ENCODE measurements at regions not wholly inside any gene's neighbourhood (a gene's known extent, or its start where the extent isn't known, plus 50 kb on each side); places are given as distances from the start of the nearest gene placed in this dataset.

DNA sequence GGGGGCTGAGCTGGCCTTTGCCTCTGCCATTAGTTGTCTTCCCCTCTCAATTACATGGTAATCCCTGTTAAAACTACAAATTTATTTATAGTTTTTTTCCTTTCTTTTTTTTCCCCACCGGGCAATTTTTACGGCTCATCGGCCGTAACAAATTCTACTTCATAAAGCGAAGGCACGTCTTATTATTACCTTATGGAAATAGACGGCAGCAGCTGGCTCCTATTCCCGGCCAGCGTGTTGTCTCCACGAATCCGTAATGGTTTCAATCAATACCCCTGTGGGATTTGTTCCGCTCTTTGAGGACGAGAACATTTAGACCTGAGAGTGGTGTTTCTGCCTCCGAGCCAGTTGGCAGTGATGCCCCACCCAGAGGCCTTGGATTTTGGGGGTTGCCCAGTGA, 52.4 kb upstream of the IGSF21 start:
- no peaks in the 10 kb centered on the region for H3K4me1 ChIP-seq
- WGBS, 5 donors, result 92 to 95% (median 92%) methylated on average over 14 of the region's 14 CpGs
- H3K4me3 ChIP-seq, result no peak overlapping the region
- H3K36me3 ChIP-seq, result no peaks in the 10 kb centered on the region
- TF ChIP-seq POLR2A (IDR thresholded peaks at IDR 0.05), result no peak
- TF ChIP-seq, protein P1, sequence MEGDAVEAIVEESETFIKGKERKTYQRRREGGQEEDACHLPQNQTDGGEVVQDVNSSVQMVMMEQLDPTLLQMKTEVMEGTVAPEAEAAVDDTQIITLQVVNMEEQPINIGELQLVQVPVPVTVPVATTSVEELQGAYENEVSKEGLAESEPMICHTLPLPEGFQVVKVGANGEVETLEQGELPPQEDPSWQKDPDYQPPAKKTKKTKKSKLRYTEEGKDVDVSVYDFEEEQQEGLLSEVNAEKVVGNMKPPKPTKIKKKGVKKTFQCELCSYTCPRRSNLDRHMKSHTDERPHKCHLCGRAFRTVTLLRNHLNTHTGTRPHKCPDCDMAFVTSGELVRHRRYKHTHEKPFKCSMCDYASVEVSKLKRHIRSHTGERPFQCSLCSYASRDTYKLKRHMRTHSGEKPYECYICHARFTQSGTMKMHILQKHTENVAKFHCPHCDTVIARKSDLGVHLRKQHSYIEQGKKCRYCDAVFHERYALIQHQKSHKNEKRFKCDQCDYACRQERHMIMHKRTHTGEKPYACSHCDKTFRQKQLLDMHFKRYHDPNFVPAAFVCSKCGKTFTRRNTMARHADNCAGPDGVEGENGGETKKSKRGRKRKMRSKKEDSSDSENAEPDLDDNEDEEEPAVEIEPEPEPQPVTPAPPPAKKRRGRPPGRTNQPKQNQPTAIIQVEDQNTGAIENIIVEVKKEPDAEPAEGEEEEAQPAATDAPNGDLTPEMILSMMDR (IDR thresholded peaks at IDR 0.05 in 8 of 11, conservative IDR thresholded peaks at IDR 0.05 in 3 of 11), result no peak
- H3K27ac ChIP-seq, result no peak overlapping the region
- intact Hi-C loops (cut with DNase I; ENCODE audit: low total_unique reads), result no loop called here
- H3K27me3 ChIP-seq (replicated peaks in 1 of 7), result peaks cover 0 to 52% (median 0%) of the 10 kb centered on the region in 7 donors
- DNase-seq, result no peak
- H3K9me3 ChIP-seq, result no peaks in the 10 kb centered on the region

DNA sequence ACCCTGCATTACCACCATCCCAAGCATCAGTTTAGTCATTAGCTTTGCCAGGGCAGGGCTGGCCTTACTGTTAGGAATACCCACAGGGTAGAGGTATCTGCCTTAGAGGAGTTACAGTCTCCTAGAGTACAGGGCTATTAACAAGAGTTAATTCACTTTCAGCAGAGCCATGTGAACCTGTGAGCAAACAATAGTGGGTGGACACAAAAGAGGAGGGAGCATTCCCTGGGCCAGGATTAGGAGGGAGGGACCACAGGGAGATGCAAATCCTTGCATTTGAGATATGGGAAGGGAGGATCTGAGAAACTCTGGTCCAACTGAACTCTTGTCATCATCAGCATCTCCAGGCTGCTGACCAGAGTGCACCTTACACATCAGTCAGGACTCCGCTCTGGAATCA, 51.1 kb upstream of the IGSF21 start:
- no peak overlapping the region for H3K4me3 ChIP-seq
- no peak for DNase-seq
- TF ChIP-seq POLR2A (IDR thresholded peaks at IDR 0.05) (no peak), POLR2AphosphoS5 (IDR thresholded peaks at IDR 0.05) (no peak)
- TF ChIP-seq, protein P1 (IDR thresholded peaks at IDR 0.05 in 8 of 11, conservative IDR thresholded peaks at IDR 0.05 in 3 of 11), result no peak
- no peaks in the 10 kb centered on the region for H3K36me3 ChIP-seq
- peaks cover 0 to 50% (median 0%) of the 10 kb centered on the region in 7 donors for H3K27me3 ChIP-seq (replicated peaks in 1 of 7)
- intact Hi-C loops (cut with DNase I; ENCODE audit: low total_unique reads), result no loop called here
- H3K9me3 ChIP-seq, result peaks cover 0 to 2% (median 0%) of the 10 kb centered on the region in 8 donors
- 82 to 95% (median 89%) methylated on average over 1 of the region's 1 CpG for WGBS, 5 donors
- H3K4me1 ChIP-seq, result no peaks in the 10 kb centered on the region
- H3K27ac ChIP-seq, result no peak overlapping the region

DNA sequence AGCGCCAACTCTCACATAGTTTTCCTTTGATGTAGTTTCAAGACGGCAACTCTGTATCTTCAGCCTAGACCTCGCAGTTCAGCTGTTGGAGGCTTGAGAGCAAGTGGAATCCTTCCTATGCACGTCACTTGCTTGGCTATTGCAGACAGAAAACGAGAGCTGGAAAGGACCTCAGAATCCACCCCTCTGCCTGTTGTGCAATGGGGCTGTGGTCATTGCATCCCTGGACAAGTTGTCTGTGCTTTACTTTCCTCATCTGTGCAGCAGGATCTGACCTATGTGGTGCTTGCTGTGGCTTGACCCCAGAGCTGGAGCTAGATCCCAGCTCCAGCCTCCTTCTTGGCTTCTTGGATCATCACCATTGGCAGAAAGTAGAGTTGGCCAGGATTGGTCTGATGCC, 50.0 kb upstream of the IGSF21 start:
- Histone ChIP-seq H3K36me3 (no peaks in the 10 kb centered on the region), H3K27ac (no peak overlapping the region), H3K4me1 (no peaks in the 10 kb centered on the region), H3K27me3 (replicated peaks in 1 of 7) (peaks cover 0 to 47% (median 0%) of the 10 kb centered on the region in 7 donors), H3K4me3 (no peak overlapping the region), H3K9me3 (peaks cover 0 to 11% (median 3%) of the 10 kb centered on the region in 8 donors)
- intact Hi-C loops (cut with DNase I; ENCODE audit: low total_unique reads), result no loop called here
- WGBS, 5 donors, result 66 to 84% (median 75%) methylated on average over 5 of the region's 5 CpGs
- TF ChIP-seq, protein P1 (IDR thresholded peaks at IDR 0.05 in 8 of 11, conservative IDR thresholded peaks at IDR 0.05 in 3 of 11), result no peak
- TF ChIP-seq POLR2A (IDR thresholded peaks at IDR 0.05) (no peak), POLR2AphosphoS5 (IDR thresholded peaks at IDR 0.05) (no peak)
- no peak for DNase-seq

All from spleen (tissue), 11 donors.